Mesenchymal stem cell (in vitro differentiated cells and primary cell): ENCODE measurements at regions not wholly inside any gene's neighbourhood (a gene's known extent, or its start where the extent isn't known, plus 50 kb on each side); places are given as distances from the start of the nearest gene placed in this dataset.
"Not testable (repeated sequence)": the region's sequence is repeated elsewhere in the genome, so short reads cannot be mapped to it uniquely, and the experiment has no call there.

Experiments
- DNase-seq: peaks from one replicate; pipeline ENCODE4 v3.0.0-alpha.2; 2013
- H2AFZ ChIP-seq: one replicate; pipeline ENCODE4 v1.6.1; 2013; ENCODE audit warnings: low read depth, mild to moderate bottlenecking, control low read depth, inconsistent platforms, low read length, moderate library complexity
- H2AK5ac ChIP-seq: 2 replicates; pipeline ENCODE4 v1.6.1; 2013; ENCODE audit warnings: low read length, moderate library complexity, mild to moderate bottlenecking, inconsistent platforms; ENCODE audit not compliant: severe bottlenecking
- H2BK120ac ChIP-seq: one replicate; pipeline ENCODE4 v1.6.1; 2013; ENCODE audit warnings: low read depth, mild to moderate bottlenecking, inconsistent platforms, low read length, moderate library complexity
- H2BK12ac ChIP-seq, 2 experiments: one replicate each; pipeline ENCODE4 v1.6.1; 2013; ENCODE audit warnings: inconsistent platforms in 2 of 2, low read length in 2 of 2, mild to moderate bottlenecking in 2 of 2, moderate library complexity in 2 of 2, control low read depth in 1 of 2
- H2BK15ac ChIP-seq: one replicate; pipeline ENCODE4 v1.6.1; 2013; ENCODE audit warnings: mild to moderate bottlenecking, low read depth, inconsistent platforms; ENCODE audit not compliant: poor library complexity, severe bottlenecking
- H2BK5ac ChIP-seq: 2 replicates; pipeline ENCODE4 v1.6.1; 2013; ENCODE audit warnings: low read depth, mild to moderate bottlenecking, low read length, control low read depth, inconsistent platforms; ENCODE audit not compliant: poor library complexity, severe bottlenecking
- H3K14ac ChIP-seq, 2 experiments: one replicate each; pipeline ENCODE4 v1.6.1; 2013; ENCODE audit warnings: inconsistent platforms in 2 of 2, low read length in 2 of 2, control low read depth in 1 of 2, mild to moderate bottlenecking in 1 of 2, moderate library complexity in 1 of 2
- H3K18ac ChIP-seq, 2 experiments: one replicate each; pipeline ENCODE4 v1.6.1; 2013; ENCODE audit warnings: inconsistent platforms in 2 of 2, low read length in 2 of 2, control low read depth in 1 of 2, low read depth in 1 of 2, mild to moderate bottlenecking in 1 of 2
- H3K23ac ChIP-seq, 2 experiments: one replicate each; pipeline ENCODE4 v1.6.1; 2013; ENCODE audit warnings: inconsistent platforms in 2 of 2, low read length in 2 of 2, mild to moderate bottlenecking in 2 of 2, moderate library complexity in 2 of 2, control low read depth in 1 of 2
- H3K27ac ChIP-seq: 2 replicates; pipeline ENCODE4 v1.5.1; 2013; ENCODE audit warnings: mild to moderate bottlenecking, moderate library complexity, low read length, control low read depth, inconsistent platforms; ENCODE audit not compliant: poor library complexity, severe bottlenecking
- H3K27me3 ChIP-seq, 2 experiments: 2 replicates each; pipeline versions ENCODE4 v1.6.1 to v1.7.0; 2013; ENCODE audit warnings: low read length in 2 of 2, mild to moderate bottlenecking in 2 of 2, moderate library complexity in 2 of 2, control low read depth in 1 of 2, inconsistent platforms in 1 of 2; ENCODE audit not compliant: control insufficient read depth in 1 of 2, insufficient read depth in 1 of 2
- H3K36me3 ChIP-seq, 2 experiments: 2 replicates each; pipeline versions ENCODE4 v1.6.1 to v1.7.0; 2013; ENCODE audit warnings: low read length in 2 of 2, control low read depth in 1 of 2, inconsistent platforms in 1 of 2, low read depth in 1 of 2, mild to moderate bottlenecking in 1 of 2; ENCODE audit not compliant: insufficient read depth in 2 of 2, control insufficient read depth in 1 of 2
- H3K4ac ChIP-seq, 2 experiments: one replicate each; pipeline ENCODE4 v1.6.1; 2013; ENCODE audit warnings: inconsistent platforms in 2 of 2, low read length in 2 of 2, mild to moderate bottlenecking in 2 of 2, moderate library complexity in 2 of 2, control low read depth in 1 of 2, low read depth in 1 of 2
- H3K4me1 ChIP-seq: 2 replicates; pipeline ENCODE4 v1.6.1; 2013; ENCODE audit warnings: low read depth, low read length, control low read depth; ENCODE audit not compliant: control insufficient read depth, insufficient read depth
- H3K4me2 ChIP-seq: 2 replicates; pipeline ENCODE4 v1.6.1; 2013; ENCODE audit warnings: low read length, mild to moderate bottlenecking, inconsistent platforms; ENCODE audit not compliant: poor library complexity, severe bottlenecking
- H3K4me3 ChIP-seq, 2 experiments: 2 replicates each; pipeline versions ENCODE4 v1.5.1 to v1.7.0; 2013; ENCODE audit warnings: low read length in 2 of 2, mild to moderate bottlenecking in 2 of 2, control low read depth in 1 of 2, low read depth in 1 of 2; ENCODE audit not compliant: insufficient read depth in 1 of 2
- H3K79me1 ChIP-seq: replicated peaks from 2 replicates; pipeline ENCODE4 v1.6.1; 2013; ENCODE audit warnings: mild to moderate bottlenecking, control low read depth, low read length, inconsistent platforms; ENCODE audit not compliant: poor library complexity, severe bottlenecking
- H3K9ac ChIP-seq: 2 replicates; pipeline ENCODE4 v1.7.0; 2013; ENCODE audit warnings: mild to moderate bottlenecking, low read length, moderate library complexity
- H3K9me3 ChIP-seq: 2 replicates; pipeline ENCODE4 v1.7.0; 2013; ENCODE audit warnings: mild to moderate bottlenecking, low read length; ENCODE audit not compliant: control insufficient read depth
- H4K8ac ChIP-seq: one replicate; pipeline ENCODE4 v1.6.1; 2013; ENCODE audit warnings: inconsistent platforms, mild to moderate bottlenecking, low read length, moderate library complexity
- H4K91ac ChIP-seq: one replicate; pipeline ENCODE4 v1.6.1; 2013; ENCODE audit warnings: mild to moderate bottlenecking, low read length, inconsistent platforms
- WGBS: methylation state at CpG from one replicate; pipeline ENCODE4 v1.1.7; 2013; ENCODE audit warnings: mixed read lengths; 5-methylcytosine and 5-hydroxymethylcytosine counted together

- H3K36me3 ChIP-seq, H2BK12ac ChIP-seq, H3K79me1 ChIP-seq, H2BK5ac ChIP-seq, H3K23ac ChIP-seq, H3K9me3 ChIP-seq, H3K4me1 ChIP-seq, H2BK15ac ChIP-seq, H2BK120ac ChIP-seq, H3K18ac ChIP-seq, H2AK5ac ChIP-seq, H3K4me2 ChIP-seq, H4K8ac ChIP-seq, H2AFZ ChIP-seq, H3K4ac ChIP-seq, H3K14ac ChIP-seq, H4K91ac ChIP-seq, H3K27ac ChIP-seq, H3K27me3 ChIP-seq: not testable (repeated sequence)
- DNase-seq = peak; percentile 6
- peak overlapping the region in 1 of 2 experiments; percentile 36 for H3K4me3 ChIP-seq
- peak overlapping the region; percentile 58 for H3K9ac ChIP-seq
- 43% methylated on average over 4 of the region's 6 CpGs for WGBS
Observed at GRCh38 chr7:32816409-32816948, 75.1 kb downstream of the KBTBD2 start.

GRCh38 chr7:32814779-32815178, 76.8 kb downstream of the KBTBD2 start:
- H2BK15ac ChIP-seq, H3K4me3 ChIP-seq, H3K14ac ChIP-seq, H2AK5ac ChIP-seq, H2BK120ac ChIP-seq, H3K23ac ChIP-seq, H2BK5ac ChIP-seq, H3K9ac ChIP-seq, H4K8ac ChIP-seq, H3K9me3 ChIP-seq, H3K27me3 ChIP-seq, H3K4ac ChIP-seq, H2BK12ac ChIP-seq, DNase-seq, H3K4me2 ChIP-seq, H3K27ac ChIP-seq, H3K79me1 ChIP-seq, H3K18ac ChIP-seq, H3K36me3 ChIP-seq, H3K4me1 ChIP-seq, H2AFZ ChIP-seq, H4K91ac ChIP-seq: not testable (repeated sequence)

GRCh38 chr7:32809871-32810270, 81.7 kb downstream of the KBTBD2 start:
- H2BK120ac ChIP-seq = no peak overlapping the region
- 100% methylated on average over 2 of the region's 2 CpGs for WGBS

DNA sequence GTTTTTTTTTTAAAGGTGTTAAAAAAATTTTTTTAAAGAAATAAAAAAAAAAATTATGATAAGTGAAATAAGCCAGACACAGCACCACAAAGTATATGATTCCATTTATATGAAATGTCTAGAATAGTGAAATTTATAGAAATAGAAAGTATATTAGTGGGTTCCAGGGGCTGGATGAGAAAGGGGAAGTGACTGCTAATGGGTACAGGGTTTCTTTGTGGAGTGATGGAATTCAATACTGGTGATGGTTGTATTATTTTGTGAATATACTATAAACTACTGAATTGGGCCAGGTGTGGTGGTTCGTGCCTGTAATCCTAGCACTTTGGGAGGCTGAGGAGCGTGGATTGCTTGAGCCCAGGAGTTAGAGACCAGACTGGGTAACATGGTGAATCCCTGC, 82.2 kb downstream of the KBTBD2 start:
- Histone ChIP-seq H2BK120ac (no peak overlapping the region), H3K4me3 (no peak overlapping the region), H4K8ac (no peak overlapping the region), H4K91ac (no peak overlapping the region), H3K27me3 (no peaks in the 10 kb centered on the region), H3K18ac (no peak overlapping the region), H3K4me2 (no peak overlapping the region), H3K9ac (no peak overlapping the region), H3K4me1 (no peaks in the 10 kb centered on the region), H3K36me3 (no peaks in the 10 kb centered on the region), H3K23ac (no peak overlapping the region), H2AFZ (no peak overlapping the region), H3K14ac (no peak overlapping the region), H3K79me1 (peaks cover 1% of the 10 kb centered on the region), H3K4ac (no peak overlapping the region), H2BK5ac (no peak overlapping the region), H2BK15ac (no peak overlapping the region), H3K9me3 (no peaks in the 10 kb centered on the region), H2BK12ac (no peak overlapping the region), H3K27ac (no peak overlapping the region), H2AK5ac (no peak overlapping the region)
- 85% methylated on average over 2 of the region's 2 CpGs for WGBS
- no peak for DNase-seq

More at GRCh38 chr7:32809871-32810270, 81.7 kb downstream of the KBTBD2 start:
- H3K27me3 ChIP-seq = no peaks in the 10 kb centered on the region
- no peak overlapping the region for H3K27ac ChIP-seq
- no peaks in the 10 kb centered on the region for H3K9me3 ChIP-seq
- no peak overlapping the region for H3K14ac ChIP-seq
- no peak overlapping the region for H2AFZ ChIP-seq
- no peak overlapping the region for H3K9ac ChIP-seq
- no peak overlapping the region for H3K18ac ChIP-seq
- no peak overlapping the region for H3K4me2 ChIP-seq
- no peak overlapping the region for H3K4me3 ChIP-seq
- H3K4me1 ChIP-seq = no peaks in the 10 kb centered on the region
- H2BK5ac ChIP-seq = no peak overlapping the region
- H3K4ac ChIP-seq = no peak overlapping the region
- H3K79me1 ChIP-seq = peaks cover 1% of the 10 kb centered on the region
- H2AK5ac ChIP-seq = no peak overlapping the region
- H4K91ac ChIP-seq = no peak overlapping the region
- H4K8ac ChIP-seq = no peak overlapping the region
- no peak overlapping the region for H3K23ac ChIP-seq
- no peaks in the 10 kb centered on the region for H3K36me3 ChIP-seq
- no peak for DNase-seq
- H2BK12ac ChIP-seq = no peak overlapping the region
- no peak overlapping the region for H2BK15ac ChIP-seq
